K562 (cell line): ENCODE measurements at regions not wholly inside any gene's neighbourhood (a gene's known extent, or its start where the extent isn't known, plus 50 kb on each side); places are given as distances from the start of the nearest gene placed in this dataset.

ENCODE experiments used
- ATAC-seq: fragments of 200-7000 bp; cut with Tn5 transposase; 3 replicates; pipeline ENCODE4 v1.9.1; 2020; ENCODE audit warnings: moderate library complexity
- BruUV-seq: library from RNA; stranded (reverse); fragments of 400-500 nt; replicated peaks from 2 replicates; lab custom pipeline; 2021; lab: Mats Ljungman, UMichigan
- CTCF ChIA-PET: fragments of 300-600 bp; formaldehyde crosslinking; extraction: SDS; loops from one replicate; lab custom pipeline; 2021; ENCODE audit warnings: low intra/inter-chr PET ratio; lab: Yijun Ruan, JAX
- POLR2A ChIA-PET: fragments of 300-600, 350-650 bp; sonication (Branson Sonifier 250); formaldehyde crosslinking; extraction: SDS; loops from one replicate; lab custom pipeline; 2021; ENCODE audit warnings: antibody characterized with exemption, inconsistent platforms; lab: Yijun Ruan, JAX
- DNase-seq, 4 experiments: peaks; one replicate each; pipeline versions ENCODE4 v3.0.0 to v3.0.0-alpha.2; 2011 to 2018; ENCODE audit warnings: low spot score in 3 of 4, mixed read lengths in 3 of 4; ENCODE audit errors: extremely low read depth in 1 of 4
- FAIRE-seq: peaks from 2 replicates; lab custom pipeline; 2011; peaks lifted over from hg19 to GRCh38; lab: Jason Lieb, UNC
- H2AFZ ChIP-seq: 2 replicates; pipeline ENCODE4 v1.6.0; 2011; ENCODE audit warnings: low read depth, low read length, control low read depth, inconsistent platforms
- H3K27ac ChIP-seq: fragments of 200-600 bp; 3 replicates; pipeline ENCODE4 v1.8.0; 2011; ENCODE audit warnings: low read depth, mild to moderate bottlenecking, control low read depth, inconsistent platforms, low read length, moderate library complexity, mixed read lengths; ENCODE audit errors: extremely low read depth
- H3K27me3 ChIP-seq, 2 experiments: fragments of 300-600 bp in 1 of 2; 2 replicates in 1 of 2; 3 replicates in 1 of 2; pipeline versions ENCODE4 v1.6.0 to v1.8.0; 2011; ENCODE audit warnings: inconsistent platforms in 2 of 2, low read length in 2 of 2, mild to moderate bottlenecking in 1 of 2, mixed read lengths in 1 of 2, moderate library complexity in 1 of 2; ENCODE audit not compliant: control insufficient read depth in 2 of 2, insufficient read depth in 2 of 2
- H3K36me3 ChIP-seq: fragments of 300-600 bp; 3 replicates; pipeline ENCODE4 v1.8.0; 2011; ENCODE audit warnings: mild to moderate bottlenecking, low read length, inconsistent platforms; ENCODE audit not compliant: control insufficient read depth, insufficient read depth
- H3K4me1 ChIP-seq, 2 experiments: fragments of 200-600 bp in 1 of 2; replicated peaks in 1 of 2; 2 replicates in 1 of 2; 3 replicates in 1 of 2; pipeline versions ENCODE4 v1.5.1 to v1.8.0; 2011; ENCODE audit warnings: inconsistent platforms in 2 of 2, low read length in 2 of 2, mild to moderate bottlenecking in 1 of 2, mixed read lengths in 1 of 2, moderate library complexity in 1 of 2; ENCODE audit not compliant: control insufficient read depth in 2 of 2, insufficient read depth in 2 of 2
- H3K4me2 ChIP-seq: 2 replicates; pipeline ENCODE4 v1.6.1; 2011; ENCODE audit warnings: low read length, control low read depth, inconsistent platforms, mixed read lengths; ENCODE audit not compliant: insufficient read depth
- H3K4me3 ChIP-seq: fragments of 200-600 bp; sonication (generic), shearing (Covaris generic); 2 replicates; pipeline ENCODE4 v1.5.1; 2016; ENCODE audit warnings: control low read depth, inconsistent platforms
- H3K79me2 ChIP-seq: fragments of 200-600 bp; 3 replicates; pipeline ENCODE4 v1.8.0; 2011; ENCODE audit warnings: low read length, inconsistent platforms; ENCODE audit not compliant: control insufficient read depth, insufficient read depth
- H3K9ac ChIP-seq, 2 experiments: 2 replicates each; pipeline versions ENCODE4 v1.6.0 to v1.6.1; 2011; ENCODE audit warnings: low read depth in 2 of 2, low read length in 2 of 2, control low read depth in 1 of 2, inconsistent platforms in 1 of 2, mild to moderate bottlenecking in 1 of 2, mixed read lengths in 1 of 2; ENCODE audit not compliant: insufficient read depth in 1 of 2
- H3K9me1 ChIP-seq: one replicate; pipeline ENCODE4 v1.6.0; 2011; ENCODE audit warnings: inconsistent platforms, mild to moderate bottlenecking, low read length, moderate library complexity; ENCODE audit not compliant: control insufficient read depth, insufficient read depth
- H3K9me3 ChIP-seq: replicated peaks from 2 replicates; pipeline ENCODE4 v1.5.1; 2011; ENCODE audit warnings: low read depth, low read length, inconsistent platforms; ENCODE audit not compliant: control insufficient read depth, insufficient read depth
- H4K20me1 ChIP-seq: replicated peaks from 2 replicates; pipeline ENCODE4 v1.6.1; 2011; ENCODE audit warnings: low read length, inconsistent platforms, mixed read lengths; ENCODE audit not compliant: control insufficient read depth, insufficient read depth
- ARHGAP35 ChIP-seq: fragments of 450-650 bp; IDR thresholded peaks from 2 replicates; pipeline ENCODE4 v1.6.1; 2018; ENCODE audit not compliant: partially characterized antibody
- CREBBP ChIP-seq: IDR thresholded peaks from one replicate; pipeline ENCODE4 v1.6.1; 2012; ENCODE audit warnings: low read depth, mild to moderate bottlenecking, control low read depth, inconsistent platforms, low read length
- DACH1 ChIP-seq: fragments of 450-650 bp; IDR thresholded peaks from 2 replicates; pipeline ENCODE4 v1.6.1; 2018; ENCODE audit not compliant: partially characterized antibody
- DNMT1 ChIP-seq: fragments of 450-650 bp; IDR thresholded peaks from 2 replicates; pipeline ENCODE4 v1.6.1; 2016; ENCODE audit warnings: antibody characterized with exemption, mild to moderate bottlenecking
- EP400 ChIP-seq: fragments of 450-650 bp; IDR thresholded peaks from 2 replicates; pipeline ENCODE4 v1.6.1; 2017; ENCODE audit warnings: antibody characterized with exemption, mild to moderate bottlenecking, moderate library complexity
- MBD2 ChIP-seq: sonication (generic); IDR thresholded peaks from 2 replicates; pipeline ENCODE4 v1.6.1; 2016; ENCODE audit warnings: low read depth, borderline replicate concordance
- MCM3 ChIP-seq: fragments of 450-650 bp; IDR thresholded peaks from 2 replicates; pipeline ENCODE4 v1.6.1; 2016
- NONO ChIP-seq, 2 experiments: fragments of 200-400 bp in 1 of 2; fragments of 450-650 bp in 1 of 2; formaldehyde crosslinking in 1 of 2; IDR thresholded peaks; 2 replicates each; pipeline ENCODE4 v1.6.1; 2017; ENCODE audit warnings: low read depth in 2 of 2, mild to moderate bottlenecking in 2 of 2, moderate library complexity in 2 of 2, low read length in 1 of 2
- POLR2B ChIP-seq: fragments of 450-650 bp; IDR thresholded peaks from 2 replicates; pipeline ENCODE4 v1.6.1; 2018; ENCODE audit warnings: low read depth; ENCODE audit not compliant: partially characterized antibody
- POLR3A ChIP-seq: IDR thresholded peaks from 2 replicates; pipeline ENCODE4 v1.6.1; 2011; ENCODE audit warnings: borderline replicate concordance, mild to moderate bottlenecking, moderate library complexity; ENCODE audit not compliant: insufficient read length, insufficient read depth; ENCODE audit errors: extremely low read depth
- RBM17 ChIP-seq: fragments of 200-400 bp; formaldehyde crosslinking; IDR thresholded peaks from 2 replicates; pipeline ENCODE4 v1.6.1; 2017; ENCODE audit warnings: low read depth, mild to moderate bottlenecking, low read length, borderline replicate concordance
- RNF2 ChIP-seq: sonication (generic); IDR thresholded peaks from 2 replicates; pipeline ENCODE4 v1.6.1; 2016
- SIRT6 ChIP-seq: IDR thresholded peaks from one replicate; pipeline ENCODE4 v1.6.1; 2012; ENCODE audit warnings: low read depth, mild to moderate bottlenecking, control low read depth, inconsistent platforms, low read length, moderate library complexity
- SMAD2 ChIP-seq: fragments of 150-350 bp; IDR thresholded peaks from 2 replicates; pipeline ENCODE4 v1.6.1; 2014; ENCODE audit warnings: low read depth, mild to moderate bottlenecking, low read length
- TBL1XR1 ChIP-seq, 2 experiments: IDR thresholded peaks; 2 replicates each; pipeline ENCODE4 v1.6.1; 2012; ENCODE audit warnings: improper control_type of control experiment in 2 of 2, low read length in 2 of 2, mild to moderate bottlenecking in 1 of 2
- WGBS: fragments of 100-300 bp; shearing (Covaris generic); methylation state at CpG from one replicate; pipeline ENCODE4 v1.1.6; 2016; ENCODE audit warnings: low coverage, mixed read lengths; ENCODE audit not compliant: insufficient coverage; ENCODE audit errors: missing lambda C conversion rate; 5-methylcytosine and 5-hydroxymethylcytosine counted together
- in situ Hi-C: fragments of 300-500 bp; cut with MboI; formaldehyde crosslinking; loops from 4 replicates; pipeline ENCODE4 v1.15.0; 2018; ENCODE audit warnings: inconsistent platforms, mixed read lengths
- intact Hi-C: fragments of 100-400 bp; cut with micrococcal nuclease; formaldehyde crosslinking; loops from 2 replicates; pipeline ENCODE4 v1.14.2; 2022
- TF ChIP-seq, protein P1 (sequence below): sonication (generic); formaldehyde crosslinking; IDR thresholded peaks from 2 replicates; pipeline ENCODE4 v1.8.1; 2022; ENCODE audit warnings: missing genetic modification reagents
- TF ChIP-seq, protein P2 (sequence below), 2 experiments: fragments of 450-650 bp in 1 of 2; IDR thresholded peaks; 2 replicates each; pipeline ENCODE4 v1.6.1; 2011 to 2017; ENCODE audit warnings: low read depth in 2 of 2, antibody characterized with exemption in 1 of 2, borderline replicate concordance in 1 of 2, low read length in 1 of 2, mild to moderate bottlenecking in 1 of 2, mixed read lengths in 1 of 2; ENCODE audit not compliant: control insufficient read depth in 1 of 2
- TF ChIP-seq, protein P3 (sequence below): sonication (generic); formaldehyde crosslinking; IDR thresholded peaks from 2 replicates; pipeline ENCODE4 v1.8.0; 2022; ENCODE audit warnings: mild to moderate bottlenecking, missing genetic modification reagents

DNA sequence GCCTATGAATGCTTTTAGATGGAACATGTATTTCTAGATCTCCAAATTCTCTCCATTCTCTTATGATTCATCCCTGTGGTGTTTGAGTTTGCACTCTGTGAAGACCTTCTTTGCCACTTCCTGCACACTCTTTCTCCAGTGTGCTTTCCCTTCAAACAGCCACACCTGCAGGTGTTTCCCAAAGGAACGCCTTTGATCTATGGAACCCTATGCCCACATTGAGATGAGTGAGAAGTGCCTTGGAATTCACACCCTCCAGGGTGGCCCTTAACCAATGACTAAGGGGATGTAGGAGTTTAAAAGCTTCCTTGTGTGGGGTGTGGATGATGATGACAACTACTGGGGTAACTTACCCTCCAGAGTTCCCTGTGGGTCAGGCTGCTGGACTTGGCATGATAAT lies 570.1 kb downstream of the DHX35 start:
- CTCF ChIA-PET: no interaction called here
- Histone ChIP-seq H3K4me2 (no peak overlapping the region), H3K36me3 (no peaks in the 10 kb centered on the region), H4K20me1 (no peaks in the 10 kb centered on the region), H3K9me3 (no peaks in the 10 kb centered on the region), H3K4me3 (no peak overlapping the region), H2AFZ (no peak overlapping the region), H3K9ac (no peak overlapping the region), H3K27ac (no peak overlapping the region), H3K27me3 (no peaks in the 10 kb centered on the region), H3K79me2 (no peaks in the 10 kb centered on the region), H3K4me1 (no peaks in the 10 kb centered on the region), H3K9me1 (no peaks in the 10 kb centered on the region)
- POLR2A ChIA-PET: no interaction called here
- intact Hi-C loops: no loop called here
- DNase-seq (no peak), FAIRE-seq (no peak), ATAC-seq (no peak)
- in situ Hi-C loops: no loop called here
- WGBS: 0% methylated on average over 1 of the region's 1 CpG
- no peak for TF ChIP-seq MCM3
- no peak for TF ChIP-seq EP400
- TF ChIP-seq RNF2: no peak
- TF ChIP-seq, protein P1, sequence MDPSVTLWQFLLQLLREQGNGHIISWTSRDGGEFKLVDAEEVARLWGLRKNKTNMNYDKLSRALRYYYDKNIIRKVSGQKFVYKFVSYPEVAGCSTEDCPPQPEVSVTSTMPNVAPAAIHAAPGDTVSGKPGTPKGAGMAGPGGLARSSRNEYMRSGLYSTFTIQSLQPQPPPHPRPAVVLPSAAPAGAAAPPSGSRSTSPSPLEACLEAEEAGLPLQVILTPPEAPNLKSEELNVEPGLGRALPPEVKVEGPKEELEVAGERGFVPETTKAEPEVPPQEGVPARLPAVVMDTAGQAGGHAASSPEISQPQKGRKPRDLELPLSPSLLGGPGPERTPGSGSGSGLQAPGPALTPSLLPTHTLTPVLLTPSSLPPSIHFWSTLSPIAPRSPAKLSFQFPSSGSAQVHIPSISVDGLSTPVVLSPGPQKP (CRISPR knock-in tag): no peak
- TF ChIP-seq RBM17: no peak
- TF ChIP-seq, protein P2, sequence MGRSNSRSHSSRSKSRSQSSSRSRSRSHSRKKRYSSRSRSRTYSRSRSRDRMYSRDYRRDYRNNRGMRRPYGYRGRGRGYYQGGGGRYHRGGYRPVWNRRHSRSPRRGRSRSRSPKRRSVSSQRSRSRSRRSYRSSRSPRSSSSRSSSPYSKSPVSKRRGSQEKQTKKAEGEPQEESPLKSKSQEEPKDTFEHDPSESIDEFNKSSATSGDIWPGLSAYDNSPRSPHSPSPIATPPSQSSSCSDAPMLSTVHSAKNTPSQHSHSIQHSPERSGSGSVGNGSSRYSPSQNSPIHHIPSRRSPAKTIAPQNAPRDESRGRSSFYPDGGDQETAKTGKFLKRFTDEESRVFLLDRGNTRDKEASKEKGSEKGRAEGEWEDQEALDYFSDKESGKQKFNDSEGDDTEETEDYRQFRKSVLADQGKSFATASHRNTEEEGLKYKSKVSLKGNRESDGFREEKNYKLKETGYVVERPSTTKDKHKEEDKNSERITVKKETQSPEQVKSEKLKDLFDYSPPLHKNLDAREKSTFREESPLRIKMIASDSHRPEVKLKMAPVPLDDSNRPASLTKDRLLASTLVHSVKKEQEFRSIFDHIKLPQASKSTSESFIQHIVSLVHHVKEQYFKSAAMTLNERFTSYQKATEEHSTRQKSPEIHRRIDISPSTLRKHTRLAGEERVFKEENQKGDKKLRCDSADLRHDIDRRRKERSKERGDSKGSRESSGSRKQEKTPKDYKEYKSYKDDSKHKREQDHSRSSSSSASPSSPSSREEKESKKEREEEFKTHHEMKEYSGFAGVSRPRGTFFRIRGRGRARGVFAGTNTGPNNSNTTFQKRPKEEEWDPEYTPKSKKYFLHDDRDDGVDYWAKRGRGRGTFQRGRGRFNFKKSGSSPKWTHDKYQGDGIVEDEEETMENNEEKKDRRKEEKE (IDR thresholded peaks at IDR 0.05; ENCODE audit: borderline replicate concordance in 1 of 2, control insufficient read depth in 1 of 2, low read depth in 2 of 2, low read length in 1 of 2): no peak
- TF ChIP-seq MBD2: no peak
- no peak for TF ChIP-seq SMAD2
- no peak for TF ChIP-seq DACH1
- no peak for TF ChIP-seq POLR2B
- no peak for TF ChIP-seq CREBBP
- TF ChIP-seq DNMT1: no peak
- no peak for TF ChIP-seq SIRT6
- TF ChIP-seq, protein P3, sequence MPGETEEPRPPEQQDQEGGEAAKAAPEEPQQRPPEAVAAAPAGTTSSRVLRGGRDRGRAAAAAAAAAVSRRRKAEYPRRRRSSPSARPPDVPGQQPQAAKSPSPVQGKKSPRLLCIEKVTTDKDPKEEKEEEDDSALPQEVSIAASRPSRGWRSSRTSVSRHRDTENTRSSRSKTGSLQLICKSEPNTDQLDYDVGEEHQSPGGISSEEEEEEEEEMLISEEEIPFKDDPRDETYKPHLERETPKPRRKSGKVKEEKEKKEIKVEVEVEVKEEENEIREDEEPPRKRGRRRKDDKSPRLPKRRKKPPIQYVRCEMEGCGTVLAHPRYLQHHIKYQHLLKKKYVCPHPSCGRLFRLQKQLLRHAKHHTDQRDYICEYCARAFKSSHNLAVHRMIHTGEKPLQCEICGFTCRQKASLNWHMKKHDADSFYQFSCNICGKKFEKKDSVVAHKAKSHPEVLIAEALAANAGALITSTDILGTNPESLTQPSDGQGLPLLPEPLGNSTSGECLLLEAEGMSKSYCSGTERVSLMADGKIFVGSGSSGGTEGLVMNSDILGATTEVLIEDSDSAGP (CRISPR knock-in tag): no peak
- no peak for TF ChIP-seq POLR3A
- TF ChIP-seq NONO (IDR thresholded peaks at IDR 0.05; ENCODE audit: low read depth in 2 of 2, low read length in 1 of 2): no peak
- TF ChIP-seq TBL1XR1 (IDR thresholded peaks at IDR 0.05; ENCODE audit: low read length in 2 of 2): no peak
- no peak for TF ChIP-seq ARHGAP35
- BruUV-seq: no TSS peak
